A549 (cell line): ENCODE measurements at regions not wholly inside any gene's neighbourhood (a gene's known extent, or its start where the extent isn't known, plus 50 kb on each side); places are given as distances from the start of the nearest gene placed in this dataset.

ENCODE experiments used
- CEBPB ChIP-seq, 2 experiments: fragments of >200 bp in 1 of 2; sonication (Bioruptor Twin) in 1 of 2; formaldehyde crosslinking in 1 of 2; IDR thresholded peaks; 2 replicates each; pipeline ENCODE4 v1.6.1; 2012 to 2016
- TFCP2L1 ChIP-seq: fragments of 250-450 bp; sonication (Bioruptor Pico); IDR thresholded peaks from 2 replicates; pipeline ENCODE4 v1.5.0; 2021; ENCODE audit warnings: mild to moderate bottlenecking
- TF ChIP-seq, protein P1 (sequence below): fragments of >200 bp; sonication (Bioruptor Twin); formaldehyde crosslinking; IDR thresholded peaks from 3 replicates; pipeline ENCODE4 v1.5.1; 2016

DNA sequence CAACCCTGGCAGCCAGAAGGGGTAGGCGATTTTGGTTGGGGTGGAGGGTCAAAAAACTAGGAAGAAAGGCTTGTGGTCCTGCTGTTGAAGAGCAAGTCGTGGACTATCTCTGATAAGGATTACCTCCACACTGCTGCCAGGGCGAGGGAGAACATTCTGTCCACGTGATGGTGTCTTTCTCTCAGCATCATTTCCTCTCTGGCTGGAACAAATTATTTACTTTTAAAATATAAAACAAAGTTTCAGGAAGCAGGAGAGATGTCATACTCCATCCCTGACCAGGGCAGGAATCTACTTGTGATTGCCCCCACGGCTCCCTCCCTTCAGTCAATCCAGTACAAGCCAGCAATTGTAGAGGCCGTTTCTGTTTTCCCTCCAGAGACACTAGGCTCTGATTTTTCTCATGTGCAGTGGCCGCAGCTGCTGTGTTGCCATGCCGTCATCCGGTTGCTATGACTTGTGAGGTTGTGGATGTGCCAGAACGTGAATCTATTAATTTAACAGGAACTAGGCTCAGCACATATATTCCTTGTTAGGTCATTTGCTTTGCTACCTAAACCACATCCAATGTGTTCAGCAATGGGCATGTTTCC lies 61.5 kb upstream of the PTGR2 start:
- no peak for TF ChIP-seq CEBPB (IDR thresholded peaks at IDR 0.05)
- TF ChIP-seq, protein P1, sequence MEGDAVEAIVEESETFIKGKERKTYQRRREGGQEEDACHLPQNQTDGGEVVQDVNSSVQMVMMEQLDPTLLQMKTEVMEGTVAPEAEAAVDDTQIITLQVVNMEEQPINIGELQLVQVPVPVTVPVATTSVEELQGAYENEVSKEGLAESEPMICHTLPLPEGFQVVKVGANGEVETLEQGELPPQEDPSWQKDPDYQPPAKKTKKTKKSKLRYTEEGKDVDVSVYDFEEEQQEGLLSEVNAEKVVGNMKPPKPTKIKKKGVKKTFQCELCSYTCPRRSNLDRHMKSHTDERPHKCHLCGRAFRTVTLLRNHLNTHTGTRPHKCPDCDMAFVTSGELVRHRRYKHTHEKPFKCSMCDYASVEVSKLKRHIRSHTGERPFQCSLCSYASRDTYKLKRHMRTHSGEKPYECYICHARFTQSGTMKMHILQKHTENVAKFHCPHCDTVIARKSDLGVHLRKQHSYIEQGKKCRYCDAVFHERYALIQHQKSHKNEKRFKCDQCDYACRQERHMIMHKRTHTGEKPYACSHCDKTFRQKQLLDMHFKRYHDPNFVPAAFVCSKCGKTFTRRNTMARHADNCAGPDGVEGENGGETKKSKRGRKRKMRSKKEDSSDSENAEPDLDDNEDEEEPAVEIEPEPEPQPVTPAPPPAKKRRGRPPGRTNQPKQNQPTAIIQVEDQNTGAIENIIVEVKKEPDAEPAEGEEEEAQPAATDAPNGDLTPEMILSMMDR = no peak
- TF ChIP-seq TFCP2L1 (CRISPR knock-in tag) = no peak
